Epithelial cell of prostate (primary cell): ENCODE measurements at regions not wholly inside any gene's neighbourhood (a gene's known extent, or its start where the extent isn't known, plus 50 kb on each side); places are given as distances from the start of the nearest gene placed in this dataset.
"Not testable (repeated sequence)": the region's sequence is repeated elsewhere in the genome, so short reads cannot be mapped to it uniquely, and the experiment has no call there.

ENCODE experiments used
- DNase-seq: peaks from one replicate; pipeline ENCODE4 v3.0.0-alpha.2; 2011; ENCODE audit warnings: low read depth, low spot score
- H3K27ac ChIP-seq: fragments of 450-650 bp; 2 replicates; pipeline ENCODE4 v1.5.1; 2017; ENCODE audit warnings: mild to moderate bottlenecking

- peak overlapping the region; percentile 97 for H3K27ac ChIP-seq
- no peak for DNase-seq
Measured at GRCh38 chr9:750249-750967, 91.1 kb upstream of the DMRT1 start.

- no peak for DNase-seq
- H3K27ac ChIP-seq, result peak overlapping the region; percentile 97
Measured at GRCh38 chr9:751137-752051, 90.1 kb upstream of the DMRT1 start.

- peak; percentile 85 for DNase-seq
- peak overlapping the region; percentile 97 for H3K27ac ChIP-seq
Measured at GRCh38 chr9:752201-752600, 89.3 kb upstream of the DMRT1 start.

DNA sequence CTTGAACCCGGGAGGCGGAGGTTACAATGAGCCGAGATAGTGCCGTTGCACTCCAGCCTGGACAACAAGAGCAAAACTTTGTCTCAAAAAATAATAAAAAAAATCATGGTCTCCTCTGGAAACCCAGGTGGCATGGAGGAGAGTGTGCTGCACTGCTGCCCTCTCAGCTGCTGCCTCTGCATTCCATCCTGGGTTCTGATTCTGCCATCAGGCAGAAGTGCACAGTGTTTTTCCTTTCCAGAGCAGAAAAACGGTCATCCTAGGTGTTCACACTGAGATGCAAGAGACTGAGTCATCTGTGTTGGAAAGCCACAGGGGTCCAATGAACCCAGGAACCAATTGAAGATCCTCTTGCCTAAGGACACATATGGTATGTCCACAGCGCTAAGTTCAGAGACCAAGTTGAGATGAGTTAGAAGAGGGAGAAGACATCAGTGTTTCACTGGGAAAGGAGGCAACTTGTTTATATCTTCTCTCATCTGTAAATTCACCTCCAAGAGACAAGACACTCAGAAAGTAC lies 88.8 kb upstream of the DMRT1 start:
- no peak for DNase-seq
- H3K27ac ChIP-seq, result peak overlapping the region; percentile 97

- not testable (repeated sequence) for DNase-seq
- H3K27ac ChIP-seq, result peak overlapping the region; percentile 97
Measured at GRCh38 chr9:753734-754133, 87.8 kb upstream of the DMRT1 start.

DNA sequence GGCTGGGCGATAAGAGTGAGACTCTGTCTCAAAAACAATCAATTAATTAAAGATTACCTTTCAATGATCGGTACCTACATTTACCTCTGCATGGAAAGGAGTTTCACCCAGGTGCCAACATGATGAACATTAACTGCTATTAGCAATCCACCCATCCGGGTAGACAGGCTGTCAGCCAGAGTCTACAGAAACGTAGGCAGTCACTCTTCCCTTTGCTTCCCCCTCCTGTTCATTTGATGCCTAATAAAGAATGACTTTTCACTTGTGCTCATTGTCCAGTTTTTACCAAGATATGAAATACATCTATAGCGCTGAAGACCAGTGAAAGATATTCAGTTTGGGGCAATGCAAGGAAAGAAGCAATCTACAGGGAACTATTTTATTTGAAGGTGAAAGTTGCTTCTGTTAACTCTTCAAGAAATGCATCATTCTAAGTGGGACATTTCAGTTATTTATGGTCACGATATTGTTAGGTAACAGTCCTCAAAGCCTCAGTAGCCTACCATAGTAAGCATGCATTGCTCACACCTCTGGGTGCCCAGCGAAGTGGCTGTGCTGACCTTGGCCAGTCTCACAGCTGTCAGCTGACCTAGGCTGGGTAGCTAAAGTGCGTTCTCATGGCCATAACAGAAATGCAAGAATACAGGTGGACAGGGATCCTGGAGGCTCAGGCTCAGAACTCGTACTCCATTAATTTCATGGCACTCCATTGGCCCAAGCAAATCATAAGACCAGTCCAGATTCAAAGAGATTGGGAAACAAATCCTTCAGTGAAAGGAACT lies 87.2 kb upstream of the DMRT1 start:
- no peak for DNase-seq
- peak overlapping the region; percentile 97 for H3K27ac ChIP-seq

DNA sequence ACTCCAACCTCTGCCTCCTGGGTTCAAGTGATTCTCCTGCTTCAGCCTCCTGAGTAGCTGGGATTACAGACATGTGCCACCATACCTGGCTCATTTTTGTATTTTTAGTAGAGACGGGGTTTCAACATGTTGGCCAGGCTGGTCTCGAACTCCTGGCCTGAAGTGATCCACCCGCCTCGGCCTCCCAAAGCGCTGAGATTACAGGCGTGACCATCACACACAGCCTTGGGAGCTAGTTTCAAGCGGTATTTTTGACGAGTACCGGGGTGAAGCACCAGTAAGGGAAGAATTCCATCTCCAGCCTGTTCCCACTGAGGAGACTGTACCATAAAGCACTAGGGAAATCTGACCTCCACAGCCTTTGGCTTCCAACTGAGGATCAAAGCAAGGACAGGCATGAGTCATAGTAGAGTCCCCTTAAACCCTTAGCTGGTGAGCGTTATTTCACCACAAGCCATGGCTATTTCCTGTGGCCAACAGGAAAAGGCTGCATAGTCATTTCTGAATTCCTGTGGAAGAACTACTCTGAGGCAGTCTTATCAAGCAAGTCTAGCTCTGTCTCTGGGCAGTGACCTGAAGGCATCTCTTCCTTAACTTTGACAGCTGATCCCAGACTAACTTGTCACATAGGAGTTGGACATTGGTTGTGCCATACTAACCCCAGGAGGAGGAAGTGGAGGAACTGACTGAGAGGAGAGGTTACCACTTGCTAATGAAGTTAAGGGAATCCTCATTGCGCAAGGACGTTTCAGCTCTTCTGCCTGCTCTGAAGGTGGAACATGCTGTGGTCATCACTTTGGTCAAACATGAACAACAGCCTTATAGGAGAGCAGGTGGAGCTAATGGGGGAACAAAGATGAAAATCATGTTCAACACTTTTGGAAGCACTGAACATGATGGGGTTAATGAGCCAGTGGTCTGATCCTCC lies 85.8 kb upstream of the DMRT1 start:
- peak overlapping the region; percentile 55 for H3K27ac ChIP-seq
- no peak for DNase-seq

- no peak for DNase-seq
- H3K27ac ChIP-seq, result no peak overlapping the region
Measured at GRCh38 chr9:757246-757881, 84.1 kb upstream of the DMRT1 start.

DNA sequence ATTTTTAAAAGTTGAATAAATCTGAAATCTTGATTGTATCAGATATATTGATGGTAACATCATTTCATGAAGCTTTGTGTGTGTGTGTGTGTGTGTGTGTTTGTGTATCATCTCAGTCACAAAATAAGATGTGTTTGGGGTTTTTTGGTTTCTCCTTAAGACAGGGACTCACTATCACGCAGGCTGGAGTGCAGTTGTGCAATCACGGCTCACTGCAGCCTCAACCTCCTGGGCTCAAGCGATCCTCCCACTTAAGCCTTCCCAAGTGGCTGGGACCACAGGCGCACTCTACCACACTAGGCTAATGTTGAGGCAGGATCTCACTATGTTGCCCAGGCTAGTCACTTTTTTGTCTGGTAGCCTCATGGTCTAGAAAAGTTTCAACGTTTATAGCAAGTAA lies 83.4 kb upstream of the DMRT1 start:
- DNase-seq, result no peak
- H3K27ac ChIP-seq, result no peak overlapping the region

GRCh38 chr9:759541-759940 lies 82.0 kb upstream of the DMRT1 start:
- H3K27ac ChIP-seq, result no peak overlapping the region
- DNase-seq, result no peak

DNA sequence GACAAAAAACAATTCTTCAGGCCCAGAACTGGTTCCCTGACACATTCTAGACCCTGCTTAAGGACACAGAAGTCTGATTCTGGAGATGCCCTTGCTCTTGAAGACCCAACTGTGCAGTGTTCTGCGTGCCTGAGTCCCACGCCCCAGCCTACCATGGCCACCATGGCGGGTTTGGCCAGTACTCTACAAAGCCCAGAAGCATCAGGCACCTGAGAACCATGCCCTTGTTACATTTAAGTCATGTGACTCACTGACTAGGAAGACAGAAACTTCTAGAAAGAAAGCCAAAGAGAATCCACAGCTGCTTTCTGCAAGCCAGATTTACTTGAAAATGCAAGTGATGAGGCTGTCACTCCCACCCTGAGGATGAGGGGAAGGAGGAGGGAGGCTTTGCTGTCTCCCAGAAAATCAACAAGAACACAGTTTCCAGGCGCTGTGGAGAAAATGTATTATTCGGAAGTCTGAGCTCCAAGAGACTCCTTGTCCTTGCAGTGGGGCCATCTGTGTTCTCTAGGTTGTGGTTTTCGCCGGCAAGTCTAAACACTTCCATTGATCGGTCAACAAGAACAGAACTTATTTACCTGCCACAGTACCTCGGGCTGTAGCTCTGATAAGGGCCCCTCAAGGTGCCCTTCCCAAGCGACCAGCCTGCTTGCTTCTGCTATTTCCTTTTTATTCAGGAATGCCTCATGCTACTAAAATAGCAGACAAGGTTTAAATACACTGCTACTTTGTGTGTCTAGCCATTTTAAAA lies 81.3 kb upstream of the DMRT1 start:
- no peak overlapping the region for H3K27ac ChIP-seq
- DNase-seq, result no peak

- H3K27ac ChIP-seq, result peak overlapping the region; percentile 28
- no peak for DNase-seq
Measured at GRCh38 chr9:761176-761792, 80.2 kb upstream of the DMRT1 start.

GRCh38 chr9:761793-762560 lies 79.5 kb upstream of the DMRT1 start:
- H3K27ac ChIP-seq, result peak overlapping the region; percentile 28
- DNase-seq, result no peak

DNA sequence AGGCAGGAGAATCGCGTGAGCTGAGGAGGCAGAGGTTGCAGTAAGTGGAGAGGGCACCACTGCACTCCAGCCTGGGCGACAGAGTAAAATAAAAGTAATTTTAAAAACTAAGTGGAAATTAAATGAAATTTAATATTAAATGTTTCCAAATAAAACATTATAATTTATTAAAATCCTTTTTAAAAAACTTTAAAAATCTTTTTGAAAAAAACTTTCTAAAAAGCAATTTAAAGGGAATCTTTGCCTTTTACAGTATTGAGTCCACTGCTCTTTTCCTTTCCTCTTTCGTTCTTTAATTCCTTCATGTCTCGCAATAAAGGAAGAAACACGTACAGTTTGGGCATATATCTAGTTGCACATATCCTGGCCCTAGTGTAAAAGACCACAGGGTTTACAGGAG lies 77.8 kb upstream of the DMRT1 start:
- no peak for DNase-seq
- H3K27ac ChIP-seq, result no peak overlapping the region

- no peak for DNase-seq
- no peak overlapping the region for H3K27ac ChIP-seq
Measured at GRCh38 chr9:764105-764524, 77.4 kb upstream of the DMRT1 start.

DNA sequence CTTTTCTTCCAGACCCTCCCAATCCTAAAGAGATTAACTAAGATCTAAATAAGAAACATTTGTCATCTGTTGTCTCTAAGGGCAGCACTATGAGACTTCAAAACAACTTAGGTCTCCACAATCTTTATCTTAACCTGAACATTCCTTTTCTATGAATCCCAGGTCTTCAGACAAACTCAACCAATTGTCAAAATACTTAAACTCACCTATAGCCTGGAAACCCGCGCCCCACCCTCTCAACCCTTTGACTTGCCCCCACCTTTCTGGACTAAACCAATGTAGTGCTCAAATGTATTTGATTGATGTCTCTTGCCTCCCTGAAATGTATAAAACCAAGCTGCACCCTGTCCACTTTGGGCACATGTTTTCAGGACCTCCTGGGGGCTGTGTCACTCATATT lies 76.5 kb upstream of the DMRT1 start:
- no peak overlapping the region for H3K27ac ChIP-seq
- DNase-seq, result no peak

- DNase-seq, H3K27ac ChIP-seq: not testable (repeated sequence)
Measured at GRCh38 chr9:767061-767561, 74.4 kb upstream of the DMRT1 start.
